Right hindlimb (tissue), 1 donor: ENCODE measurements at regions not wholly inside any gene's neighbourhood (a gene's known extent, or its start where the extent isn't known, plus 50 kb on each side); places are given as distances from the start of the nearest gene placed in this dataset.
"Not testable (repeated sequence)": the region's sequence is repeated elsewhere in the genome, so short reads cannot be mapped to it uniquely, and the experiment has no call there.

Experiments used
- DNase-seq: peaks from one replicate; pipeline ENCODE4 v3.0.0-alpha.2; 2018

- no peak for DNase-seq
Observed at GRCh38 chr5:62825623-62826220, 247.1 kb downstream of the LRRC70 start.

DNA sequence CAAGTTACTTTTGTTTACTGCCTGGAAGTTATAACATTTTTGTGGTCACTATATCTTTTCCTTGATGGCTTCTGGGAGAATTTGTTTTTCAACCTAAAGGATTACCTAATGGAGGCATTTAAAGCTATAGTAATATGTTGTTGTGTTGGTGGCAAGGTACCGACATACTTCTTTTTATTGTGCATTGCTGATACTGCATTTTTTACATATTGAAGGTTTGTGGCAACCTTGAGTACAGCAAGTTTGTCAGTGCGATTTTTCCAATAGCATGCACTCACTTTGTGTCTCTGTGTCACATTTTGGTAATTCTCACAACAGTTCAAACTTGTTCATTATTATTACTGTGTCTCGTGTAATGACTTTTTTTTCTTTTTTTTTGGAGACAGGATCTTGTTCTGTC is 246.3 kb downstream of the LRRC70 start:
- DNase-seq = no peak

- not testable (repeated sequence) for DNase-seq
Observed at GRCh38 chr5:62817043-62817442, 238.4 kb downstream of the LRRC70 start.

DNA sequence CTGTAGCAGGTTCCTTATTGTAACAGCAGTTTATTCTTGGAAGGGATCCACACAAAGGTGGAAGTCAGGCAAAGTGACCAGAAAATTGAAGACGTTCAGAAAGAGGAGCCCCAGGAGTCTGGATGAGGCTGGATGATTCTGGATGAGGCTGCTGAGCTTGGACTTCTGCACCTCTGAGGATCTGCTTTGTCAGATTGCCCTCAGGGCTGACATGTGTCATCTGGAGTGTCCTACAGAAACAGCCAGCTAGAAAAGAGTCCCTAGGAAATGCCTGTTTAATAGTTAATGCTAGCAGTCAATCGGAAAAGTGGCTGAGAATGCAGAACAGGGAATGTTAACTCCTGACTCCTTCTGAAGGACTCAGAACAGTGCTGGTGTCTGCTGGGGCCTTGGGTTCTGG is 236.4 kb downstream of the LRRC70 start:
- no peak for DNase-seq

- no peak for DNase-seq
Observed at GRCh38 chr5:62812621-62813255, 234.1 kb downstream of the LRRC70 start.

DNA sequence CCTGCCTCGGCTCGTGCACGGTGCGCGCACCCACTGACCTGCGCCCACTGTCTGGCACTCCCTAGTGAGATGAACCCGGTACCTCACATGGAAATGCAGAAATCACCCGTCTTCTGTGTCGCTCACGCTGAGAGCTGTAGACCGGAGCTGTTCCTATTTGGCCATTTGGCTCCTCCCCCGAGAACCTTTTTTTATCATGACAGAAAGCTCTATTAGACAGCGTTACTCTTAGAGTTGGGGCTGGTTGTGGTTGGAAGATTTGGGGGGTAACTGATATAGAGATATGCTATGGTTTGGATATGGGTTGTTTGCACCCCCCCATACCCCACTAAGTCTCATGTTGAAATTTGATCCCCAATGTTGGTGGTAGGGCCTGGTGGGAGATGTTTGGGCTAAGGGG is 226.2 kb downstream of the LRRC70 start:
- not testable (repeated sequence) for DNase-seq

DNA sequence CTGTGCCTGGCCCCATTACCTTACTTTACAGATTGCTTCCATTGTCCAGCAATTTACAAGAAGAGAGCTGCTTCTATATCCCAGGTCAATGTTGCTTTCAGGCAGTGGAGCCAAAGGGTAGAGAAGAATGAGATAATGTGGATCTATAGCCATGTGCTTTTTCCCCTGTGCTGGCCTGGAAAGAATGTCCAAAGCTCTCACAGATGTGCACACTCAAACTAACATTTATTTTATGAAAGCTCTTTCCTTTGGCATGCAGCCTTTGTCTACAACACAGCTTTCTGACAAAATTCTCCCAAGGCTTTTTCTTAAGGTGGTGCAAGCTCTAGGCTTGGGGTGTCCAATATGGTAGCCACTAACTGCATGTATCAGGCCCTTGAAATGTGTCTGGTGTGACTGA is 217.3 kb downstream of the LRRC70 start:
- DNase-seq = peak; percentile 38

GRCh38 chr5:62794456-62794855 is 215.8 kb downstream of the LRRC70 start:
- DNase-seq = no peak

DNA sequence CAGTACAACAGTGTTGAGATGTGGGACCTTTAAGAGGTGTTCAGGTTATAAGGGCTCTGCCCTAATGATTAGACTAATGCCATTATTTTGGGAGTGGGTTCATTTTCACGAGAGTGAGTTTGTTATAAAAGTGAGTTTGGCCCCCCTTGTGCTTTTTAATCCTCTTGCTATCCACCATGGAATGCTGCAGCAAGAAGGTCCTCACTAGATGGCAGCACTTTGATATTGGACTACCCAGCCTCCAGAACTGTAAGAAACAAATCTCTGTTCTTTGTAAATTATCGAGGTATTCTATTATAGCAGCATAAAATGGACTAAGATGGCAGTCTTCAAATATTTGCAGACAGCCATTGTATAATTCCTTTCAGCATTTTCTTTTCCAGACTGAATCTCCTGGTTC is 212.4 kb downstream of the LRRC70 start:
- no peak for DNase-seq

DNA sequence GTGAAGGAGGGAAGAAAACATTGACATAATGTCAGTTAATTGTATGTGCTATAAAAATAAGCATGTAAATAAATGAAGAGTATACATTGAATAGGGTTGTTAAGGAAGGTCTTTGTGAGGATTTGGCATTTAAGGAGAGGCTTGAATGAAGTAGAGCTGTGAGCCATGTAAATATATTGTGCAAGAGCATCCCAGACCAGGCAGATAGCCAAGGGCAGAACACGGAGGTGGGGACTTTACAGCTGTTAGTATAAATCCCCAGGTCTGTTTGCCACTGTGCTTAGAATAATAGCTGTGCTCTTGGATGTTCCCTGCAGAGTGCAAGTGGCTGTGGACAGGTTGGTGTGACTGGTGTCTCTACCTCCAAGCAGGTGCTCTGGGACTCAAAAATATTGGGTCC is 211.7 kb downstream of the LRRC70 start:
- DNase-seq = peak; percentile 21

DNA sequence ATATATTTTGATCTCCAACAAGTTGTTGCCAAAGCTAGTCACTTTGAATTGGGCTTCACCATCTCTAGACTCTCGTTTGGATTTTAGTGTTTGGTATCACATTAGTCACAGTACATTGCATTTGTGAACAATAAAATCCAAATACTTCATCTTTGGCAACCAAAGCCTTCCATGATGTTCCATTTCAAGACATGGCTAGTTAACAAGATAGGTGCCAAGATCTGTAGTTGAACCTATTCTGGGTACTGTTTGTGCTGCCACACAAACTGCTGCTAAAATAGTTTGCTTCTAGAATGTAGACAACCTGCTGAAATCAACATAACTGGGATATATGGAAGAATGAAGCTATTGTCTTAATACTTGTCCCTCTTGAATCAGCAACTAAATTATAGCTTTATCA is 207.5 kb downstream of the LRRC70 start:
- DNase-seq = no peak

DNA sequence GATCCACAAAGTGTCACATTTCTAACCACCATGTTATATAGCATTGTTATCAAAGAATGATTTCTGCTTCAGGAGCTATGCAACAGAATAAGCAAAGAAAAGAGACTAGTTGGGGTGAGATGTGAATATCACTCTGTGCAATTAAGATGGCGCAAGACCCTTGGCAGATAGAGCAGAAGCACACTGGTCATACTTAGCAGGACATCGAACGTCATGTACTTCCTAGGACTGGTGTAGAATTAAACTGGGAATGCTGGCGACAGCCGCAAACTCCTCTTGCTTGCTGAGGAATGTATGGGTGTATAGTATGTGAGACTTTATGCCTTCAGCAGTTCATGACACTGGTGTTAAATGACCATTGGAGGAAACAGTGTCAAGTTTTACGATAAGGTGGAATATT is 207.0 kb downstream of the LRRC70 start:
- no peak for DNase-seq

DNA sequence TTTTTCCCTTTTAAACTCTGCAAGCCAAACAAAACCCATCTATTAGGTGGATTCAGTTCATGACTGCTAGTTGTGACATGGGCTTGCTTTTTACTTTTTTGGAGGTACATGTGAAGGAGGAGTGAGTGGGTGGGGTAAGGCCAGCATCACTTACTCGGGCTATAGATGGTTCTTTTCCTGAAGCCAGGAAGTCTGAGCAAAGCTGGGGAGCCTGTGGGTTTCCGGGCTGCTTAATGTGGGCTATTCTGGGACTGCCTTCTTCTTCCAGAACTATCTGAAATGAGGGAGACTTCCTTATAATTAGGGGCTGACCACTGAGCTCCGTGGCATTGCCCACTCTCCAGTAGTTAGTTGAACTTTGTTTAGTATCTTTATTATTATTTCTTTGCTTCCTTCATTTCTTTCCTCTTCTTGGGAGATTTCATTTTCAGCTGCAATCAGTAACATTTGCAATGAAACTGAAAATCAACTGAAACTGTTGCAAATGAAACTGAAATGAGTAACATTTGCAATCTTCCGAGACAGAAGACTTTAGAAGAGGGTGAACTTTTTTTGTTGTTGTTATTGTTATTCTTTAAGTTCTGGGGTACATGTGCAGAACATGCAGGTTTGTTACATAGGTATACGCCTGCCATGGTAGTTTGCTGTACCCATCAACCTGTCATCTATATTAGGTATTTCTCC is 204.9 kb downstream of the LRRC70 start:
- DNase-seq = no peak

DNA sequence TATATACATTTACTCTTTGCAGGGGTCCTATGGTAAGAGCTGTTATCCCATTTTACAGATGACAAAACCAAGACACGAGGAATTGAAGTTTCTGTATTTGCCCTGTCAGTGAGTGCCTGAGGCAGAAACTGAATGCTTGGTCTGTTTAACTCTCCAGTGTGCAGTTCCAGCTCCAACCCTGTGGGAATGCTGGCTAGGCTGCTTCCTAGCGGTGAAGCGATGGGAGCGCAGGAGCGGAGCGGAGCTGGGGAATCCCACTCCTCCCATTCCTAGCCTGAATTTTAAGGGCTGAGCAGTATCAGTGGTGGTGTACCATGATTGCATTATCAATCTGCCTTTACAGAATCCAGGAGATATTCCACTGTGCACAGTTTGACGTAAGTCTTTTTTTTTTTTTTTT is 202.3 kb downstream of the LRRC70 start:
- no peak for DNase-seq

GRCh38 chr5:62780230-62780629 is 201.6 kb downstream of the LRRC70 start:
- DNase-seq = no peak

DNA sequence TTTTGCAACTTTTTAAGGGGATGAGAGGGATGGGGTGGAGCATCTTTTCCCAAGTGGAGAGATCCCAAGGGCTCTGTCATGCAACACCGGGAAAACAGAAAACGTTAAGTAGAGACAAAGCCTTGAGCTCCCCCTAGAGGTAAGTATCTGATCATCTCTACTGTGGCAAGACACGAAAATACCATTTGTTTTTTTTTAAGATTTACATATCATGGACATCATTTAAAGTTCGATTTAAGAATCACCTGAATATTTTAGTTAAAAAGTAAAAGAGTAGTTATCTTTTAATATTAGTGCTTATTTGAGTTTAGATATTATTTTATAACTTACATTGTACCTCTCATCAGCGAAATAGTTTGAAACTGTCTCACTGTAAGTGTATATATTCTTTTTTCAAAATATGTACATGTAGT is 200.4 kb downstream of the LRRC70 start:
- peak; percentile 25 for DNase-seq

DNA sequence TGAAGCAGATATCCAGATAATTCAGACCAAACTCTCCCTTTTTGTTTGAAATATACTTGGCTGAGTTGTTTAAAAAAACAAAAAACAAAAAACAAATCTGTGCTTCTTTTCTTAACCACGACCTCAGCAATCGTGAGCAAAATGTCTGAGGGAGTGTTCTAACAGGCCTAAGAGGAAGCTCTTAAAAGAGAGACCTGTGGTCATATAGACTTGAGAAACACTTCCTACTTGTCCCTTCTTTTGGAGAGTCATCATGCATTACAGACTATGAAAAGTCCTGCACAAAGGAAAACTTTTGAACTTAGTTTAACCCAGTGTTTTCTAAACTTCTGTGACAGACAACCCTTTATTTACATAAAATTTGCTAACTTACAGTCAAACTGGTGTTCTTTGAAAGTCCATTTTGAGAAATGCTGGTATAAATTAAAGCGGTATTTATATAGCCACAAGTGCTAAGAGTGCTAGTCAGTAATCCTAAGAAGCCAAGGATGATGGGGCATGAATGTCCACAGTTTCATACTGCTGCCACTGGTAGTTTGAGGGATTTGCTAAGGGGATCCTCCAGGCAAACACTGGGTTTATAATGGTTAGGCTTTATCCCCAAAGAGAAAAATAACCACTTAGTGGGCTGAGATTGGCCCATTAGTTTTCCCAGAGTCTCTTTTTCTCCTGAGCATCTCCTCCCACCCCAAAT is 199.8 kb downstream of the LRRC70 start:
- no peak for DNase-seq

- not testable (repeated sequence) for DNase-seq
Observed at GRCh38 chr5:62777081-62777480, 198.5 kb downstream of the LRRC70 start.

DNA sequence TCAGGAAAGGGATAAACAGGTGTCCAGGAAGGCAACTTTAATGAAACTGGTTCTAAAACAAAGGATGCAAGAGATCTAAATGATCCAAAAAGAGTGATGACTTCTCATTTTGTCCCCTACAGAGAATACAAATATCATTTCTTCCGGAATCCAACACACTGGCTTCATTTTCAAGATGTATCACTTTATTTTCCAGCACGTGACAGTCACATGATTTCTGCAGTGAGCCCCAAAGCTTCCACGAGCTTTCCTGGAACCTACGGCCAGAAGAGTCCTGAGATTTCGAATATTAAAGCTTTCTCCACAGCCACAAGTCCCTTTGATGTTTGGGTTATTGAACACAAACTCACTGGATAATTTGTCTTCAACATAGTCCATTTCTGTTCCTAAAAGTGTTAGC is 198.0 kb downstream of the LRRC70 start:
- not testable (repeated sequence) for DNase-seq

DNA sequence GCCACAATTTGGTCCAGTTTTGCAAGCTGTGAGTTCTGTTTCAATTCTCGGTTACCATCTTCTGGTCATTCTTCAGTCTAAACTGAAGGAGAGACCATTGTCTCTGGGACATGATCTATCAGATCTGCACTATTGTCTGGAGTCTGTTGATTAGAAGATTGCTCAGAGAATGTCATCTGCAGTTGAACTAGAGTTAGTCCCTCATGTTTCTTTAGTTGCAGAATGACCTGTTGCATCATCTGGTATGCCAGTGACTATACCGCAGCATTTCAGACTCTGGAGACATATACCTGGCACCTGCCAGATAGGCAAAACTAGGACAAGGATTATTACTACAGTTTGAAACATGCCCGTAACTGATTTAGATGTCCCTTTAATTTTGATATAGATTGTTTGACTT is 194.8 kb downstream of the LRRC70 start:
- no peak for DNase-seq

- DNase-seq = no peak
Observed at GRCh38 chr5:62771341-62771740, 192.7 kb downstream of the LRRC70 start.

DNA sequence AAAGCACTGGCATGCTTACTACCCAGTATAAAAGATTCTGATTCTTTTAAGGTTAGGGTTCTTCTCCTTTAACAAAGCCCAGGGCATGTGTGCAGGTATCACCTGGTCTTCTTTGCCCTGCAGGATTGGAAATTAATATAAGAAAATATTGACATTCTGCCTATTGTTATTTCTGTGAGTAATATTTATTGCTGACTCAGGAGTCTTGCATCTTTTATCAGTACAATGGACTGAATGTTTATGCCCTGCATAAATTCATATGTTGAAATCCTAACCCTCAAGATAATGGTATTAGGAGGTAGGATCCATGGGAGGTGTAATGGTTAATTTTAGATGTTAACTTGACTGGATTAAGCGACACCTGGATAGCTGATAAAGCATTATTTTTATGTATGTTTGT is 189.0 kb downstream of the LRRC70 start:
- DNase-seq = no peak

- no peak for DNase-seq
Observed at GRCh38 chr5:62767077-62767476, 188.5 kb downstream of the LRRC70 start.

- DNase-seq = no peak
Observed at GRCh38 chr5:62762503-62762902, 183.9 kb downstream of the LRRC70 start.
